Thyroid gland (tissue), 4 donors: ENCODE measurements at regions not wholly inside any gene's neighbourhood (a gene's known extent, or its start where the extent isn't known, plus 50 kb on each side); places are given as distances from the start of the nearest gene placed in this dataset.

Experiments used
- CTCF ChIP-seq, 6 experiments: fragments of 200-600 bp in 3 of 6; fragments of 450-650 bp in 3 of 6; sonication (generic) in 3 of 6; IDR thresholded peaks; one replicate each; pipeline ENCODE4 v1.5.1; 2016 to 2019; ENCODE audit warnings: antibody characterized with exemption in 6 of 6, mild to moderate bottlenecking in 2 of 6, inconsistent platforms in 1 of 6, moderate library complexity in 1 of 6
- POLR2A ChIP-seq, 2 donors: fragments of 450-650 bp; IDR thresholded peaks; one replicate each; pipeline ENCODE4 v1.6.1; 2017; ENCODE audit warnings: antibody characterized with exemption in 2 of 2, mild to moderate bottlenecking in 2 of 2, moderate library complexity in 1 of 2

DNA sequence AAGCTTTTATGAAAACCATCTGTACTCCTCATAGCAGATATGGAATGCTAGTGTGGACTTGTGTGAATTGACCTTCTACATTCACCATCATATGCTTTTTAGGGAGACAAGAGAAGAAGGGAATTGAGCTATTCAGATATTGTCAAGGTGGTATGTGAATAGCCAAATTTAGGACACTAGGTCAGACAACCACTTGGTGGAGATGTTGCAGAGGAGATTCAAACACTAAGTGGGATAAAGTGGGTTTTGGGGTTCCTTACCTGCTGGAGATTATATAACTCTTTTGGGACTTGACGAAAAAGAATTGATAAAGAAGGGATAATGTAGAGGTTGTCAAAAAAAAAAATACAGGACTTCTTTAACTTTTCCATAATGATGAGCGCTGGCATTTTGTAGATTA lies 231.8 kb upstream of the THRB start:
- no peak for TF ChIP-seq CTCF (IDR thresholded peaks at IDR 0.05)
- TF ChIP-seq POLR2A (IDR thresholded peaks at IDR 0.05), result no peak
